ENCODE measurements at regions not wholly inside any gene's neighbourhood (a gene's known extent, or its start where the extent isn't known, plus 50 kb on each side); places are given as distances from the start of the nearest gene placed in this dataset.

DNA sequence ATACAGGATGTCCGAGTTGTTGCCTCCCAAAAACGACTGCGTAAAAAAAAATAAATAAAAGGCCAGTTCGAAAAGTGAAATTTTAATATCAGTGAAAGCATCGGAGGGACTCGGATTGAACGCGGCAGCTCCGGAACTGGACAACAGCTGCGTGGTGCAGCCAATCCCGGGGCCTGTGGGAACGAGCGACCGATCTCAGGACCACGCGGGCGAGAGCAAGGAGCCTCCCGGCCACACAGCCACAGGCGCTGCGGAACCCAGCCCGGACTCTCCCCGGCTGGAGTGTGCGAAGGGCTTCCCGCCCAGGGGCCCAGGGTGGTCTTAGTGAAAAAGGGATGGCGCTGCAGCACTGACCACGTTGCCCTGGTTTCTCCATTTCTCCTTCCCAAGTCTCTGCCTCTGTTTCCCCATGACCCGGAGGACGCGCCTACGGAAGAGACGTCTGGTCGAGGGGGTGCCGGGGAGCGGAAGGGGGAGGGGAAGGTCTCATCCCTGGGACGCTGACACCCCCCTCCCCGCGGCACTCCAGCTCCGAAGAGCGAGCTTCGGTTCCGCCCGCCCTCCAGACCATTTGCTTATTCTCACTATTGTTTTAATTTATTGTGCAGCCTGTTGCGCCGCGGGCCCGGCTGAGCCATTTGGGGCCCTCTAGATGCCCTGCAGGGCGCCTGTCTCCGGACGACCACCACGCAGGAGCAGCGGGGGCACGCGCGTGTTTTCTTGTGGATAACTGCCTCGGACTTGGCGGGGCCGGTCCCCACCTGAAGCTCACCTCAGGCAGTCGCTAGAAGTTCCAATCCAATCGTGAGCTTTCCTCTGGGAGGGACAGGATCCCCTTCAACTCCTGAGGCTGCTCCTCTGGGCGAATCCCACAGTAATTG lies 303.0 kb downstream of the PARP8 start:
- no peak overlapping the region for H3K27ac Mint-ChIP-seq
- peaks cover 56 to 64% of the 10 kb centered on the region in 2 donors for H3K27me3 Mint-ChIP-seq
- peaks cover 30 to 52% of the 10 kb centered on the region in 2 donors for H3K4me1 Mint-ChIP-seq
- no peaks in the 10 kb centered on the region for H3K9me3 Mint-ChIP-seq
- no peak for DNase-seq
- peak overlapping the region; percentile 67 to 73 for H3K4me3 Mint-ChIP-seq
- no peaks in the 10 kb centered on the region for H3K36me3 Mint-ChIP-seq
- no peak for ATAC-seq (replicated peaks)

GRCh38 chr5:50975840-50976239 lies 309.4 kb downstream of the PARP8 start:
- H3K36me3 Mint-ChIP-seq: no peaks in the 10 kb centered on the region
- ATAC-seq (replicated peaks) (no peak), DNase-seq (no peak)
- no peak overlapping the region for H3K4me3 Mint-ChIP-seq
- H3K9me3 Mint-ChIP-seq: no peaks in the 10 kb centered on the region
- H3K4me1 Mint-ChIP-seq: no peaks in the 10 kb centered on the region
- H3K27me3 Mint-ChIP-seq: peaks cover 16 to 22% of the 10 kb centered on the region in 2 donors
- no peak overlapping the region for H3K27ac Mint-ChIP-seq

- Mint-ChIP-seq H3K36me3 (no peaks in the 10 kb centered on the region), H3K4me3 (no peak overlapping the region), H3K27ac (no peak overlapping the region), H3K9me3 (no peaks in the 10 kb centered on the region), H3K4me1 (no peaks in the 10 kb centered on the region), H3K27me3 (peaks cover 16 to 22% of the 10 kb centered on the region in 2 donors)
- ATAC-seq (replicated peaks) (no peak), DNase-seq (no peak)
Measured at GRCh38 chr5:50978924-50979323, 312.5 kb downstream of the PARP8 start.

GRCh38 chr5:50984640-50985039 lies 318.2 kb downstream of the PARP8 start:
- peaks cover 3 to 7% of the 10 kb centered on the region in 2 donors for H3K27me3 Mint-ChIP-seq
- no peak overlapping the region for H3K27ac Mint-ChIP-seq
- H3K4me3 Mint-ChIP-seq: no peak overlapping the region
- DNase-seq: no peak
- H3K36me3 Mint-ChIP-seq: no peaks in the 10 kb centered on the region
- no peaks in the 10 kb centered on the region for H3K9me3 Mint-ChIP-seq
- ATAC-seq (replicated peaks): no peak
- no peaks in the 10 kb centered on the region for H3K4me1 Mint-ChIP-seq

GRCh38 chr5:50990296-50990924 lies 324.0 kb downstream of the PARP8 start:
- no peak for ATAC-seq (replicated peaks)

DNA sequence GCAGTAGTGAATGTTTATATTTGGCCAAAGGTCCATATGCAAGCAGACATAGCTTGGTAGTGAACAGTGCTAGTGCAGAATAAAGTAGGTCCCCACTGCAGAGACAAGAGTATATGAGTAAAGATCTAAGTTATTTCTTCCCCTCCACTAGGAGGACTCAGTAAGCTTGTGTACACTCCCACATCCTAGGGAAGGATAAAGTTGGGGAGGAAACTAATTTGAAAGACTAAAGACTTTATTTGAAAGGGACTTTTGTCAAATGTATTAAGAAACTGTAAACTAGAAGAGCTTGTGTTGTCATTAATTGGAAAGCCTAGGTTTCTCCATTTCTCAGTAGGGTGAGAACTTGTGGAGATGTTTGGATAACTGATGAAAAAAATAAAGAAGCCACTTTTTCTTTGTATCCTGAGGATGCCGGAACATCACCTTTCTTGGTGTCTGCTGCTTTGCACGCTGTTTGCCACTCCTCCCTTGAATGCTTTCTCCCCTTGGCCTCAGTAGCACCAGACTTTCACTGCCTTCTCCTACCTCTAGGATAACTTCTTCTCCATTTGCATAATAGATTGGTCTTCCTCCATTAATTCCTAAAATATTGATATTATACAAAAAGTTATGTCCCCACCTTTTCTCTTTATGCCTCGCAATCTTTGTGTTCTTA lies 329.0 kb downstream of the PARP8 start:
- DNase-seq: no peak
- Mint-ChIP-seq H3K4me1 (no peaks in the 10 kb centered on the region), H3K9me3 (no peaks in the 10 kb centered on the region), H3K36me3 (no peaks in the 10 kb centered on the region), H3K27ac (no peak overlapping the region), H3K4me3 (no peak overlapping the region), H3K27me3 (peaks cover 4 to 10% of the 10 kb centered on the region in 2 donors)
- no peak for ATAC-seq (replicated peaks)

More at GRCh38 chr5:50990296-50990924, 324.0 kb downstream of the PARP8 start:
- no peak overlapping the region for H3K27ac Mint-ChIP-seq
- no peaks in the 10 kb centered on the region for H3K4me1 Mint-ChIP-seq
- H3K9me3 Mint-ChIP-seq: no peaks in the 10 kb centered on the region
- no peak overlapping the region for H3K4me3 Mint-ChIP-seq
- DNase-seq: no peak
- H3K36me3 Mint-ChIP-seq: no peaks in the 10 kb centered on the region
- H3K27me3 Mint-ChIP-seq: peaks cover 4 to 5% of the 10 kb centered on the region in 2 donors

GRCh38 chr5:51001227-51001923 lies 334.9 kb downstream of the PARP8 start:
- H3K27me3 Mint-ChIP-seq: peaks cover 0 to 4% of the 10 kb centered on the region in 2 donors
- H3K4me3 Mint-ChIP-seq: no peak overlapping the region

GRCh38 chr5:51002368-51002767 lies 335.9 kb downstream of the PARP8 start:
- Mint-ChIP-seq H3K27ac (no peak overlapping the region), H3K4me1 (no peaks in the 10 kb centered on the region), H3K36me3 (no peaks in the 10 kb centered on the region), H3K27me3 (no peaks in the 10 kb centered on the region), H3K4me3 (no peak overlapping the region), H3K9me3 (peaks cover 0 to 2% of the 10 kb centered on the region in 2 donors)
- ATAC-seq (replicated peaks) (no peak), DNase-seq (no peak)

More at GRCh38 chr5:51001227-51001923, 334.9 kb downstream of the PARP8 start:
- ATAC-seq (replicated peaks): no peak
- no peak for DNase-seq
- Mint-ChIP-seq H3K36me3 (no peaks in the 10 kb centered on the region), H3K4me1 (no peaks in the 10 kb centered on the region), H3K9me3 (peaks cover 0 to 2% of the 10 kb centered on the region in 2 donors), H3K27ac (no peak overlapping the region)

DNA sequence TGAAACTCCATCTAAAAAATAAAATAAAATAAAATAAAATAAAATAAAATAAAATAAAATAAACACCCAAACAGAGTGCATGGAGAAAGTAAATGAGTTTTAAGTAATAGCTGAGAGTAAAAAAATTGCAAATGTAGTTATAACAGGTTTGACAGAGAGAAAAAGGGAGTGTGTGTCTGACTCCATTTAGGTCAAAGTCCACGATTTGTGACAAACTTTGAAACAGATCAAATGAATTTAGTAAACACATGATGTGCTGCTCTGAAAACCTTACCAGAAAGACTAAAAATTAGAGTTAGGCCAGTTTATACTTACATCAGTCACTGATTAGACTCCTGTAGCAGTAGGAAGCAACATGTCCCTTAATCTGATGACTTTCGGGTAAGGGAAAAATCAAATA lies 346.6 kb downstream of the PARP8 start:
- DNase-seq (no peak), ATAC-seq (replicated peaks) (no peak)
- Mint-ChIP-seq H3K36me3 (no peaks in the 10 kb centered on the region), H3K4me1 (no peaks in the 10 kb centered on the region), H3K27ac (no peak overlapping the region), H3K27me3 (no peaks in the 10 kb centered on the region), H3K9me3 (no peaks in the 10 kb centered on the region), H3K4me3 (no peak overlapping the region)

GRCh38 chr5:51018423-51018822 lies 352.0 kb downstream of the PARP8 start:
- ATAC-seq (replicated peaks) (no peak), DNase-seq (no peak)
- H3K36me3 Mint-ChIP-seq: no peaks in the 10 kb centered on the region

DNA sequence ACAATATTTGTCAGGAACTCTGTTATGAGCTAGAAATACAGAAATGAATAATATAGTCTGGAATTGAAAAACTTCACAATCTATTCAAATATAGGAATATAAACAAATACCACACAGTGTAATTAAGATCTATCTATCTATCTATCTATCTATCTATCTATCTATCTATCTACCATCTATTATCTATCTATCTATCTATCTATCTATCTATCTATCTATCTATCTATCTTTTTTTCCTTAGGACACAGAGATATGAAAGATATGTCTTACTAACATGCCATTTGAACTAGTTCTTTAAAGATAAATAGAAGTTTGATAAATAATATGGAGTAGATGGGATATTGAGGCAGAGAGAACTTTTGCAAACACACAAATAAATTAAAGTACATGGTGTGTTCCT lies 357.8 kb downstream of the PARP8 start:
- no peaks in the 10 kb centered on the region for H3K36me3 Mint-ChIP-seq

More at GRCh38 chr5:51018423-51018822, 352.0 kb downstream of the PARP8 start:
- Mint-ChIP-seq H3K4me3 (no peak overlapping the region), H3K9me3 (peaks cover 0 to 3% of the 10 kb centered on the region in 2 donors), H3K27me3 (no peaks in the 10 kb centered on the region), H3K27ac (no peak overlapping the region), H3K4me1 (no peaks in the 10 kb centered on the region)

GRCh38 chr5:51027271-51027670 lies 356.0 kb upstream of the ISL1 start:
- DNase-seq (no peak), ATAC-seq (replicated peaks) (no peak)
- H3K4me3 Mint-ChIP-seq: no peak overlapping the region
- H3K27me3 Mint-ChIP-seq: no peaks in the 10 kb centered on the region
- H3K4me1 Mint-ChIP-seq: no peaks in the 10 kb centered on the region
- H3K9me3 Mint-ChIP-seq: peaks cover 1 to 11% of the 10 kb centered on the region in 2 donors
- H3K36me3 Mint-ChIP-seq: no peaks in the 10 kb centered on the region
- H3K27ac Mint-ChIP-seq: no peak overlapping the region

More for the DNA sequence above, 357.8 kb downstream of the PARP8 start:
- Mint-ChIP-seq H3K27me3 (no peaks in the 10 kb centered on the region), H3K27ac (no peak overlapping the region), H3K9me3 (peaks cover 1 to 11% of the 10 kb centered on the region in 2 donors), H3K4me1 (no peaks in the 10 kb centered on the region), H3K4me3 (no peak overlapping the region)
- DNase-seq (no peak), ATAC-seq (replicated peaks) (no peak)

GRCh38 chr5:51028394-51028793 lies 354.9 kb upstream of the ISL1 start:
- no peak for ATAC-seq (replicated peaks)
- Mint-ChIP-seq H3K27me3 (no peaks in the 10 kb centered on the region), H3K9me3 (peaks cover 1 to 8% of the 10 kb centered on the region in 2 donors)

DNA sequence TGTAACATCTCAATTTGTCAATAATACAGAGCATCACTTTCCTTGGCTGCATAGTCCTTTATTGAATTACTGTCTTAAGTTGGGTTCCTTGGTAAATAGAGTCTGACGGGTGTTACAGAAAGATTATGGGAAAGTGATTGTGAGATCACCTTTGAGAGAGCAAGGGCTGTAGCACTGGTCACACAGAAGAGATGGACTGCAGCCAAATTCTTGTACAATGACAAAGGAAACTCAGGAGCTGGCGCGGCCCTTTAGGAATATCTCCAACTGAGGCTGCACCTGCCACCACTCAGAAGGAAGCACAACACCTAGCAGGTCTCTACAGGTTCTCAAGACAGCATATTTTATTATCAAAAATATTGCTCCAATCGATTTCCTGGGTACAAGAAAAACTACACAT lies 350.0 kb upstream of the ISL1 start:
- no peak overlapping the region for H3K4me3 Mint-ChIP-seq
- ATAC-seq (replicated peaks) (no peak), DNase-seq (no peak)
- no peaks in the 10 kb centered on the region for H3K36me3 Mint-ChIP-seq
- H3K9me3 Mint-ChIP-seq: peaks cover 0 to 1% of the 10 kb centered on the region in 2 donors
- no peaks in the 10 kb centered on the region for H3K4me1 Mint-ChIP-seq
- no peaks in the 10 kb centered on the region for H3K27me3 Mint-ChIP-seq
- no peak overlapping the region for H3K27ac Mint-ChIP-seq

More at GRCh38 chr5:51028394-51028793, 354.9 kb upstream of the ISL1 start:
- Mint-ChIP-seq H3K4me1 (no peaks in the 10 kb centered on the region), H3K4me3 (no peak overlapping the region), H3K27ac (no peak overlapping the region), H3K36me3 (no peaks in the 10 kb centered on the region)
- no peak for DNase-seq

Measured in stimulated activated naive B cell treated with anti-CD40 and anti-IgM and Interleukin-4, amounts not matched to agents 10 μg/mL and 1 μg/mL and 100 μg/mL, for 72 hours (primary cell).